HEK293 (cell line): ENCODE measurements at regions not wholly inside any gene's neighbourhood (a gene's known extent, or its start where the extent isn't known, plus 50 kb on each side); places are given as distances from the start of the nearest gene placed in this dataset.

Source experiments
- CTCF ChIA-PET: fragments of 350-600 bp; formaldehyde crosslinking; extraction: SDS; loops from one replicate; lab custom pipeline; 2021; ENCODE audit warnings: antibody characterized with exemption; lab: Yijun Ruan, JAX
- POLR2A ChIA-PET: fragments of 300-600 bp; formaldehyde crosslinking; extraction: SDS; loops from one replicate; lab custom pipeline; 2020; ENCODE audit warnings: antibody characterized with exemption, inconsistent platforms; lab: Yijun Ruan, JAX
- H3K27ac ChIP-seq: fragments of 200-500 bp; sonication (Bioruptor generic); 2 replicates; pipeline ENCODE4 v1.5.1; 2014; ENCODE audit warnings: low read depth, low read length, control low read depth, inconsistent platforms; ENCODE audit errors: extremely low read depth
- H3K36me3 ChIP-seq, 2 experiments: fragments of 200-500 bp in 1 of 2; sonication (Bioruptor generic) in 1 of 2; 1 replicate in 1 of 2; 2 replicates in 1 of 2; pipeline ENCODE4 v1.5.1; 2014 to 2017; ENCODE audit warnings: inconsistent platforms in 2 of 2, low read length in 2 of 2; ENCODE audit not compliant: control insufficient read depth in 2 of 2, insufficient read depth in 1 of 2
- H3K4me1 ChIP-seq: fragments of 200-500 bp; sonication (Bioruptor generic); 2 replicates; pipeline ENCODE4 v1.5.1; 2014; ENCODE audit warnings: mild to moderate bottlenecking, low read length, inconsistent platforms; ENCODE audit not compliant: control insufficient read depth, insufficient read depth
- H3K4me3 ChIP-seq: 2 replicates; pipeline ENCODE4 v1.5.1; 2011; ENCODE audit warnings: low read depth, mild to moderate bottlenecking, control low read depth, low read length, moderate library complexity
- H3K9me3 ChIP-seq: fragments of 200-500 bp; sonication (Bioruptor generic); 2 replicates; pipeline ENCODE4 v1.5.1; 2014; ENCODE audit warnings: low read depth, low read length, inconsistent platforms; ENCODE audit not compliant: control insufficient read depth, insufficient read depth
- GLI2 ChIP-seq: fragments of 450-650 bp; formaldehyde crosslinking; IDR thresholded peaks from 2 replicates; pipeline ENCODE4; 2017; ENCODE audit warnings: missing biosample characterization, missing genetic modification characterization, low read depth, borderline replicate concordance
- OSR2 ChIP-seq: fragments of 450-650 bp; formaldehyde crosslinking; IDR thresholded peaks from 2 replicates; pipeline ENCODE4 v1.5.1; 2016; ENCODE audit warnings: missing biosample characterization, missing genetic modification characterization
- PRDM10 ChIP-seq: fragments of 450-650 bp; formaldehyde crosslinking; IDR thresholded peaks from 2 replicates; pipeline ENCODE4 v1.5.1; 2016; ENCODE audit warnings: missing biosample characterization, missing genetic modification characterization
- TCF7L2 ChIP-seq: IDR thresholded peaks from 2 replicates; pipeline ENCODE4 v1.6.1; 2011; ENCODE audit warnings: low read depth, mild to moderate bottlenecking, inconsistent platforms, low read length, moderate library complexity, borderline replicate concordance
- TRIM28 ChIP-seq: IDR thresholded peaks from 2 replicates; pipeline ENCODE4 v1.6.1; 2011; ENCODE audit warnings: low read length, control low read depth, borderline replicate concordance
- ZBTB10 ChIP-seq: fragments of 450-650 bp; formaldehyde crosslinking; IDR thresholded peaks from 2 replicates; pipeline ENCODE4 v1.5.1; 2016; ENCODE audit warnings: missing biosample characterization, missing genetic modification characterization
- ZBTB26 ChIP-seq: fragments of 450-650 bp; formaldehyde crosslinking; optimal IDR thresholded peaks from 2 replicates; pipeline ENCODE3; 2016; ENCODE audit warnings: missing biosample characterization, mild to moderate bottlenecking, missing genetic modification characterization
- ZNF10 ChIP-seq: fragments of 450-650 bp; formaldehyde crosslinking; IDR thresholded peaks from 2 replicates; pipeline ENCODE4 v1.5.1; 2017; ENCODE audit warnings: missing biosample characterization, missing genetic modification characterization
- ZNF112 ChIP-seq: fragments of 450-650 bp; formaldehyde crosslinking; IDR thresholded peaks from 2 replicates; pipeline ENCODE4 v1.5.0; 2017; ENCODE audit warnings: missing biosample characterization, missing genetic modification characterization
- ZNF114 ChIP-seq: fragments of 450-650 bp; formaldehyde crosslinking; IDR thresholded peaks from 2 replicates; pipeline ENCODE4 v1.5.0; 2017; ENCODE audit warnings: missing biosample characterization, missing genetic modification characterization
- ZNF155 ChIP-seq: fragments of 450-650 bp; formaldehyde crosslinking; IDR thresholded peaks from 2 replicates; pipeline ENCODE4 v1.5.1; 2016; ENCODE audit warnings: missing biosample characterization, missing genetic modification characterization
- ZNF174 ChIP-seq: fragments of 450-650 bp; formaldehyde crosslinking; IDR thresholded peaks from 2 replicates; pipeline ENCODE4 v1.5.0; 2017; ENCODE audit warnings: missing biosample characterization, mild to moderate bottlenecking, missing genetic modification characterization
- ZNF239 ChIP-seq: fragments of 450-650 bp; formaldehyde crosslinking; IDR thresholded peaks from 2 replicates; pipeline ENCODE4 v1.5.1; 2016; ENCODE audit warnings: missing biosample characterization, missing genetic modification characterization
- ZNF423 ChIP-seq: fragments of 450-650 bp; formaldehyde crosslinking; IDR thresholded peaks from 2 replicates; pipeline ENCODE4 v1.5.1; 2016; ENCODE audit warnings: missing biosample characterization, missing genetic modification characterization
- ZNF530 ChIP-seq: fragments of 450-650 bp; formaldehyde crosslinking; IDR thresholded peaks from 2 replicates; pipeline ENCODE4 v1.5.1; 2016; ENCODE audit warnings: low read depth, missing biosample characterization, missing genetic modification characterization
- ZNF600 ChIP-seq: fragments of 450-650 bp; formaldehyde crosslinking; IDR thresholded peaks from 2 replicates; pipeline ENCODE4 v1.5.1; 2016; ENCODE audit warnings: missing biosample characterization, missing genetic modification characterization
- ZNF624 ChIP-seq: fragments of 450-650 bp; formaldehyde crosslinking; IDR thresholded peaks from 2 replicates; pipeline ENCODE4 v1.5.1; 2017; ENCODE audit warnings: missing biosample characterization, missing genetic modification characterization
- ZNF776 ChIP-seq: fragments of 450-650 bp; formaldehyde crosslinking; IDR thresholded peaks from 2 replicates; pipeline ENCODE4 v1.5.0; 2017; ENCODE audit warnings: missing biosample characterization, missing genetic modification characterization, borderline replicate concordance
- ZNF785 ChIP-seq: fragments of 450-650 bp; formaldehyde crosslinking; IDR thresholded peaks from 2 replicates; pipeline ENCODE4 v1.5.1; 2016; ENCODE audit warnings: missing biosample characterization, missing genetic modification characterization
- ZSCAN16 ChIP-seq: fragments of 450-650 bp; formaldehyde crosslinking; IDR thresholded peaks from 2 replicates; pipeline ENCODE4 v1.5.1; 2016; ENCODE audit warnings: missing biosample characterization, missing genetic modification characterization
- TF ChIP-seq, protein P1 (sequence below): fragments of 450-650 bp; formaldehyde crosslinking; IDR thresholded peaks from 2 replicates; pipeline ENCODE4 v1.5.1; 2016; ENCODE audit warnings: missing biosample characterization, missing genetic modification characterization
- TF ChIP-seq, protein P2 (sequence below): fragments of 450-650 bp; formaldehyde crosslinking; IDR thresholded peaks from 2 replicates; pipeline ENCODE4 v1.5.1; 2016; ENCODE audit warnings: missing biosample characterization, missing genetic modification characterization

DNA sequence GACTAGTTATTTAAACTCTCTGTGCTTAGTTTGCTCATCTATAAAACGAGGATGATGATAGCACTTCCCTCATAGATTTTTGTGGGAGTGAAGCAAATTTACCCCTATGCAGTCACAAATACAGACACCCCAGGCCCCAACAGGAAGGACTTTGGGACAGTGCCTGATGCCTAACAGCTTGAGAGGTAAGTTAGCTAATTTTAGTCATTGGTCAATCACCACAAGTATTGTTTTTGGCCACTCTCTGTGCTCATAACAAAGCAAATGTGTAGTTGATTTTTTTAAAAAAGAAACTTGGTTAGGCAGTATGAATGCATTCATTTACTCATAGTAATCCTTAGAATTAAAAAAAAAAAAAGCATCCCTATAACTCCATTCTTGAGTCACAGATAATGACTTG is 1590.7 kb upstream of the TENM3 start:
- ChIA-PET CTCF (interaction anchor here (0.6 kb wide), 2 partner anchors 302 to 725 kb away, joined by 4 read pairs; no protein-coding TSS in a partner anchor), POLR2A (interaction anchor here (0.5 kb wide), 1 partner anchor 744 kb away, joined by 3 read pairs; no protein-coding TSS in a partner anchor)
- no peak for TF ChIP-seq TCF7L2
- TF ChIP-seq TRIM28: no peak
- no peak for TF ChIP-seq ZNF423 (tag by site-specific recombination)
- no peak for TF ChIP-seq ZSCAN16 (tag by site-specific recombination)
- TF ChIP-seq OSR2 (tag by site-specific recombination): no peak
- TF ChIP-seq ZNF114 (tag by site-specific recombination): no peak
- TF ChIP-seq ZNF239: no peak
- TF ChIP-seq ZNF112: no peak
- TF ChIP-seq ZNF785: no peak
- TF ChIP-seq ZBTB26 (tag by site-specific recombination): no peak
- TF ChIP-seq ZBTB10 (tag by site-specific recombination): no peak
- no peak for TF ChIP-seq ZNF530 (tag by site-specific recombination)

DNA sequence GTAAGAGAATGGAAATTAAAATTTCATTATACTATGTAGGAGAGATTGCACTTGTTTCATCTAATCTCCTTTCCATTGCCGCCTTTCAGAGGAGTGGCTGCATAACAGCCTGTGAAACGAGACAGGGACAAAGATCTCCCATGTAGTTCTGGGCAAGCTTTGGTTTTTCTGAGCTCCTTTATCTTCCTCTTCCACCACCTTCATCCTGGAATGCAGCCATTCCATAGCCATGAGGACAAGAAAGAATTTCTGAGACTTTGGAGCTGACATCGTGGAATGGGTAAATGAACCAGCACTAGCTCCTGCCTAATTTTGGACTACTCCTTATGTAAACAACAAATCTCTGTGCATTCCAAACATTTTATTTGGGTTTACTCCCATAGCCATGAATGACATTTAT is 1587.3 kb upstream of the TENM3 start:
- Histone ChIP-seq H3K4me1 (peaks cover 3% of the 10 kb centered on the region; the same call in 1 of the 2 replicates), H3K36me3 (no peaks in the 10 kb centered on the region), H3K9me3 (no peaks in the 10 kb centered on the region), H3K4me3 (no peak overlapping the region), H3K27ac (no peak overlapping the region)
- ChIA-PET CTCF (interaction anchor here (1.3 to 1.6 kb wide), 2 partner anchors 9 to 206 kb away, joined by 3 to 10 read pairs; no protein-coding TSS in a partner anchor), POLR2A (interaction anchor here (0.5 kb wide), 1 partner anchor 9 kb away, joined by 7 read pairs; no protein-coding TSS in a partner anchor)
- TF ChIP-seq ZNF174 (no peak), PRDM10 (tag by site-specific recombination) (no peak), ZNF10 (tag by site-specific recombination) (no peak), ZNF624 (no peak), ZNF776 (tag by site-specific recombination) (no peak), ZNF155 (tag by site-specific recombination) (no peak), GLI2 (tag by site-specific recombination) (no peak), ZNF600 (no peak)
- TF ChIP-seq, protein P1, sequence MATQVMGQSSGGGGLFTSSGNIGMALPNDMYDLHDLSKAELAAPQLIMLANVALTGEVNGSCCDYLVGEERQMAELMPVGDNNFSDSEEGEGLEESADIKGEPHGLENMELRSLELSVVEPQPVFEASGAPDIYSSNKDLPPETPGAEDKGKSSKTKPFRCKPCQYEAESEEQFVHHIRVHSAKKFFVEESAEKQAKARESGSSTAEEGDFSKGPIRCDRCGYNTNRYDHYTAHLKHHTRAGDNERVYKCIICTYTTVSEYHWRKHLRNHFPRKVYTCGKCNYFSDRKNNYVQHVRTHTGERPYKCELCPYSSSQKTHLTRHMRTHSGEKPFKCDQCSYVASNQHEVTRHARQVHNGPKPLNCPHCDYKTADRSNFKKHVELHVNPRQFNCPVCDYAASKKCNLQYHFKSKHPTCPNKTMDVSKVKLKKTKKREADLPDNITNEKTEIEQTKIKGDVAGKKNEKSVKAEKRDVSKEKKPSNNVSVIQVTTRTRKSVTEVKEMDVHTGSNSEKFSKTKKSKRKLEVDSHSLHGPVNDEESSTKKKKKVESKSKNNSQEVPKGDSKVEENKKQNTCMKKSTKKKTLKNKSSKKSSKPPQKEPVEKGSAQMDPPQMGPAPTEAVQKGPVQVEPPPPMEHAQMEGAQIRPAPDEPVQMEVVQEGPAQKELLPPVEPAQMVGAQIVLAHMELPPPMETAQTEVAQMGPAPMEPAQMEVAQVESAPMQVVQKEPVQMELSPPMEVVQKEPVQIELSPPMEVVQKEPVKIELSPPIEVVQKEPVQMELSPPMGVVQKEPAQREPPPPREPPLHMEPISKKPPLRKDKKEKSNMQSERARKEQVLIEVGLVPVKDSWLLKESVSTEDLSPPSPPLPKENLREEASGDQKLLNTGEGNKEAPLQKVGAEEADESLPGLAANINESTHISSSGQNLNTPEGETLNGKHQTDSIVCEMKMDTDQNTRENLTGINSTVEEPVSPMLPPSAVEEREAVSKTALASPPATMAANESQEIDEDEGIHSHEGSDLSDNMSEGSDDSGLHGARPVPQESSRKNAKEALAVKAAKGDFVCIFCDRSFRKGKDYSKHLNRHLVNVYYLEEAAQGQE (tag by site-specific recombination): no peak
- TF ChIP-seq, protein P2, sequence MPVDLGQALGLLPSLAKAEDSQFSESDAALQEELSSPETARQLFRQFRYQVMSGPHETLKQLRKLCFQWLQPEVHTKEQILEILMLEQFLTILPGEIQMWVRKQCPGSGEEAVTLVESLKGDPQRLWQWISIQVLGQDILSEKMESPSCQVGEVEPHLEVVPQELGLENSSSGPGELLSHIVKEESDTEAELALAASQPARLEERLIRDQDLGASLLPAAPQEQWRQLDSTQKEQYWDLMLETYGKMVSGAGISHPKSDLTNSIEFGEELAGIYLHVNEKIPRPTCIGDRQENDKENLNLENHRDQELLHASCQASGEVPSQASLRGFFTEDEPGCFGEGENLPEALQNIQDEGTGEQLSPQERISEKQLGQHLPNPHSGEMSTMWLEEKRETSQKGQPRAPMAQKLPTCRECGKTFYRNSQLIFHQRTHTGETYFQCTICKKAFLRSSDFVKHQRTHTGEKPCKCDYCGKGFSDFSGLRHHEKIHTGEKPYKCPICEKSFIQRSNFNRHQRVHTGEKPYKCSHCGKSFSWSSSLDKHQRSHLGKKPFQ (tag by site-specific recombination): no peak

More for the DNA sequence above, 1590.7 kb upstream of the TENM3 start:
- peaks cover 3% of the 10 kb centered on the region; the same call in 1 of the 2 replicates for H3K4me1 ChIP-seq
- no peak overlapping the region for H3K4me3 ChIP-seq
- no peaks in the 10 kb centered on the region for H3K36me3 ChIP-seq
- no peaks in the 10 kb centered on the region for H3K9me3 ChIP-seq
- H3K27ac ChIP-seq: no peak overlapping the region
